Muscle of back (tissue), 3 donors: ENCODE measurements at regions not wholly inside any gene's neighbourhood (a gene's known extent, or its start where the extent isn't known, plus 50 kb on each side); places are given as distances from the start of the nearest gene placed in this dataset.

ENCODE experiments used
- DNase-seq, 3 donors: peaks; one replicate each; pipeline versions ENCODE4 v3.0.0 to v3.0.0-alpha.2; 2013

GRCh38 chr14:44010595-44010994, 496.5 kb downstream of the FSCB start:
- DNase-seq: no peak

- no peak for DNase-seq
These were observed 497.0 kb downstream of the FSCB start for GRCh38 chr14:44010071-44010470.

- no peak for DNase-seq
These were observed 497.4 kb downstream of the FSCB start for GRCh38 chr14:44009642-44010041.

GRCh38 chr14:43988989-43989388, 518.1 kb downstream of the FSCB start:
- no peak for DNase-seq

GRCh38 chr14:43983721-43984120, 523.4 kb downstream of the FSCB start:
- no peak for DNase-seq

- peak in 1 of 3 donors; percentile 1 for DNase-seq
These were observed 525.8 kb downstream of the FSCB start for GRCh38 chr14:43981135-43981768.

GRCh38 chr14:43956741-43957140, 550.3 kb downstream of the FSCB start:
- DNase-seq: no peak

GRCh38 chr14:43949400-43949799, 557.7 kb downstream of the FSCB start:
- no peak for DNase-seq

GRCh38 chr14:43939836-43940235, 567.2 kb downstream of the FSCB start:
- DNase-seq: no peak

- no peak for DNase-seq
These were observed 568.3 kb downstream of the FSCB start for GRCh38 chr14:43938588-43939281.

- DNase-seq: no peak
These were observed 570.1 kb downstream of the FSCB start for GRCh38 chr14:43937001-43937400.

- no peak for DNase-seq
These were observed 573.0 kb downstream of the FSCB start for GRCh38 chr14:43934102-43934501.

GRCh38 chr14:43914041-43914693, 592.9 kb downstream of the FSCB start:
- no peak for DNase-seq

GRCh38 chr14:43903209-43903608, 603.9 kb downstream of the FSCB start:
- DNase-seq: no peak

- DNase-seq: no peak
These were observed 605.0 kb downstream of the FSCB start for GRCh38 chr14:43901911-43902673.

GRCh38 chr14:43900173-43900655, 606.9 kb downstream of the FSCB start:
- DNase-seq: no peak

GRCh38 chr14:43898687-43899086, 608.4 kb downstream of the FSCB start:
- DNase-seq: peak in 2 of 3 donors; percentile 25 to 32

GRCh38 chr14:43896044-43896443, 611.0 kb downstream of the FSCB start:
- DNase-seq: no peak

GRCh38 chr14:43894534-43894933, 612.5 kb downstream of the FSCB start:
- DNase-seq: no peak

- no peak for DNase-seq
These were observed 619.6 kb downstream of the FSCB start for GRCh38 chr14:43887523-43887922.

- DNase-seq: peak in 1 of 3 donors; percentile 48
These were observed 629.6 kb downstream of the FSCB start for GRCh38 chr14:43877351-43877960.
